ENCODE measurements at regions not wholly inside any gene's neighbourhood (a gene's known extent, or its start where the extent isn't known, plus 50 kb on each side); places are given as distances from the start of the nearest gene placed in this dataset.

DNA sequence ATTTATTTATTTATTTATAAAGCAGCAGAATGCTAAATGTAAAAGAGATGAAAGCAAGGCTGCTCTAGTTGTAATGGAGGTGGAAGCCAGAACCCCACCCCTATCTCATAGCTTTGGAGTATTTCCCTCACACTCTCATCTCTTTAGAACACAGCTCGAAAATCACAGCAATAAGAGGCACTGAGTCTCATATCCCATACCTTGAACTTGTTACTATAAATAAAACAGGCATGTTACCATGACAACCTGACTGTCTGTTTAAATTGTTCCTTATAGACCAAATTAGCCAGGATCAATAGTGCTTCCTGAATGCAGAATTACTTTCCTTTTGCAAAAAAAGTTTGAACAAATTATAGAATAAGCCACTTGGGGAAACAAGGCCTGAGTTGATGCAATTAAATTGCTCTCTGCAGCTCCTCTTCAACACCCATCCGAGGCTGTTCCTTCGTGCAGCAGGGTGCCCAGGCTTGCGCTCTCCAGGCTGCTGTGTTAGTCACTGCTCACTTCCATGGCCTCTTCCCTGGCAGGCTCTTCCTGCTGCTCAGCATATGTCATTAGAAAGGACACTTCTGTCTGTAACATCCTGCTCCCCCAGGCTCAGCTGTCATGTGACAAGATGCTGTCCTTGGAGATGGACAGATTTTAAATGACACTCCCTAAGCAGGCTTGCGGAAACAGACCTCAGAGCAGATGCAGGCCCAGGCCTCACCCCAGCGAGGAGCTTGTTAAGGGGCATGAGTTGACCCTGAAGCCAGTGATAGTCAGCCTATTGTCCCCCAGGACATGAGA, 120.2 kb downstream of the CARTPT start:
- intact Hi-C loops (cut with micrococcal nuclease; ENCODE audit: unreplicated experiment): no loop called here
- no peak overlapping the region for H3K27ac ChIP-seq (ENCODE audit: low read depth, low read length, poor library complexity, severe bottlenecking)

DNA sequence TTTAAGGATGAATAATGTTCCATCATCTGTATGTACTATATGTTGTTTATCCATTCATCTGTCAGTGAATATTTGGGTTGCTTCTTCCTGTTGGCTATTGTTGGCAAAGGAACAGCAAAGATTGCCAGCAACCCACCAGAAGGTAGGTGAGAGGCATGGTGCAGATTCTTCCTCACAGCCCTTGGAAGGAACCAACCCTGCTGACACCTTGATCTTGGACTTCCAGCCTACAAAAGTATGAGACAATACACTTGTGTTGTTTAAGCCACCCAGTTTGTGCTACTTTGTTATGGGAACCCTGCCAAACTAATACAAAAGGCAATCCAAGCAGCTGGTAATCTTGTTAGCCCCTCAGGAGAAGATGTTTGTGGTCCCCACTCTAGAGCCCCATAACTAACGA, 122.0 kb downstream of the CARTPT start:
- H3K27ac ChIP-seq (ENCODE audit: low read depth, low read length, poor library complexity, severe bottlenecking): no peak overlapping the region
- H3K4me1 ChIP-seq (ENCODE audit: insufficient read depth, low read length, poor library complexity, severe bottlenecking): no peaks in the 10 kb centered on the region
- POLR2A ChIA-PET (ENCODE audit: low non-redundant PET): no interaction called here
- H3K4me3 ChIP-seq (ENCODE audit: low read depth, low read length, poor library complexity, severe bottlenecking): no peak overlapping the region
- TF ChIP-seq EZH2 (IDR thresholded peaks at IDR 0.05; ENCODE audit: borderline replicate concordance, low read depth, low read length, poor library complexity, severe bottlenecking): no peak
- TF ChIP-seq, protein P1, sequence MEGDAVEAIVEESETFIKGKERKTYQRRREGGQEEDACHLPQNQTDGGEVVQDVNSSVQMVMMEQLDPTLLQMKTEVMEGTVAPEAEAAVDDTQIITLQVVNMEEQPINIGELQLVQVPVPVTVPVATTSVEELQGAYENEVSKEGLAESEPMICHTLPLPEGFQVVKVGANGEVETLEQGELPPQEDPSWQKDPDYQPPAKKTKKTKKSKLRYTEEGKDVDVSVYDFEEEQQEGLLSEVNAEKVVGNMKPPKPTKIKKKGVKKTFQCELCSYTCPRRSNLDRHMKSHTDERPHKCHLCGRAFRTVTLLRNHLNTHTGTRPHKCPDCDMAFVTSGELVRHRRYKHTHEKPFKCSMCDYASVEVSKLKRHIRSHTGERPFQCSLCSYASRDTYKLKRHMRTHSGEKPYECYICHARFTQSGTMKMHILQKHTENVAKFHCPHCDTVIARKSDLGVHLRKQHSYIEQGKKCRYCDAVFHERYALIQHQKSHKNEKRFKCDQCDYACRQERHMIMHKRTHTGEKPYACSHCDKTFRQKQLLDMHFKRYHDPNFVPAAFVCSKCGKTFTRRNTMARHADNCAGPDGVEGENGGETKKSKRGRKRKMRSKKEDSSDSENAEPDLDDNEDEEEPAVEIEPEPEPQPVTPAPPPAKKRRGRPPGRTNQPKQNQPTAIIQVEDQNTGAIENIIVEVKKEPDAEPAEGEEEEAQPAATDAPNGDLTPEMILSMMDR (conservative IDR thresholded peaks at IDR 0.05; ENCODE audit: low read depth, low read length): no peak
- intact Hi-C loops (cut with micrococcal nuclease; ENCODE audit: unreplicated experiment): no loop called here
- DNase-seq (ENCODE audit: low spot score): no peak
- H3K9me3 ChIP-seq (ENCODE audit: low read depth, low read length, poor library complexity, severe bottlenecking): no peaks in the 10 kb centered on the region
- H3K36me3 ChIP-seq (ENCODE audit: insufficient read depth, low read length, poor library complexity, severe bottlenecking): no peaks in the 10 kb centered on the region
- peaks cover 3% of the 10 kb centered on the region for H3K27me3 ChIP-seq (replicated peaks; ENCODE audit: insufficient read depth, low read depth, low read length, poor library complexity)
- CTCF ChIA-PET: no interaction called here
- BruUV-seq (replicated peaks): no TSS peak

More for the DNA sequence above, 120.2 kb downstream of the CARTPT start:
- Histone ChIP-seq H3K4me3 (ENCODE audit: low read depth, low read length, poor library complexity, severe bottlenecking) (no peak overlapping the region), H3K4me1 (ENCODE audit: insufficient read depth, low read length, poor library complexity, severe bottlenecking) (no peaks in the 10 kb centered on the region), H3K36me3 (ENCODE audit: insufficient read depth, low read length, poor library complexity, severe bottlenecking) (no peaks in the 10 kb centered on the region), H3K27me3 (replicated peaks; ENCODE audit: insufficient read depth, low read depth, low read length, poor library complexity) (peaks cover 3% of the 10 kb centered on the region), H3K9me3 (ENCODE audit: low read depth, low read length, poor library complexity, severe bottlenecking) (no peaks in the 10 kb centered on the region)
- ChIA-PET POLR2A (ENCODE audit: low non-redundant PET) (no interaction called here), CTCF (no interaction called here)
- no TSS peak for BruUV-seq (replicated peaks)
- TF ChIP-seq EZH2 (IDR thresholded peaks at IDR 0.05; ENCODE audit: borderline replicate concordance, low read depth, low read length, poor library complexity, severe bottlenecking): no peak
- TF ChIP-seq, protein P1 (conservative IDR thresholded peaks at IDR 0.05; ENCODE audit: low read depth, low read length): no peak
- DNase-seq (ENCODE audit: low spot score): no peak

DNA sequence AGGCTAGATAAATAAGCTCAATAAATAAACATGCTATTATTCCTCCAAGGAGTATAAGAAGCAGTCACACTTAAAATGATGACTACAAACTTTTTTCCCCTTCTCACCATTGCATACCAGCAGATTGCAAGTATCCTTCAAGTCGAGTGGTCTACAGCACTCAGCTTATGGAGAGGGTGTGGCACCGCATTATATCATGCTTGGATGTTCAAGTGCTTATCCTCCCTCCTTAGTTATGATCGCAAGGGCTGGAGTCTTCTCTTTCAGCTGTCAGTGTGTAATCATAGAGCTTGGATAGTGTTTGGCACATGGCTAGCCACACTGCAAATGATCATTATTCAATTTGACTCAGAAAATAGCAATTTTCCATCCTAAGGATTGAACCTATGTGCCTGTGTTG, 124.0 kb downstream of the CARTPT start:
- H3K4me1 ChIP-seq (ENCODE audit: insufficient read depth, low read length, poor library complexity, severe bottlenecking): no peaks in the 10 kb centered on the region
- H3K27ac ChIP-seq (ENCODE audit: low read depth, low read length, poor library complexity, severe bottlenecking): no peak overlapping the region
- ChIA-PET POLR2A (ENCODE audit: low non-redundant PET) (no interaction called here), CTCF (no interaction called here)
- BruUV-seq (replicated peaks): no TSS peak
- peaks cover 3% of the 10 kb centered on the region for H3K27me3 ChIP-seq (replicated peaks; ENCODE audit: insufficient read depth, low read depth, low read length, poor library complexity)
- H3K4me3 ChIP-seq (ENCODE audit: low read depth, low read length, poor library complexity, severe bottlenecking): no peak overlapping the region
- no peaks in the 10 kb centered on the region for H3K9me3 ChIP-seq (ENCODE audit: low read depth, low read length, poor library complexity, severe bottlenecking)
- DNase-seq (ENCODE audit: low spot score): no peak
- TF ChIP-seq EZH2 (IDR thresholded peaks at IDR 0.05; ENCODE audit: borderline replicate concordance, low read depth, low read length, poor library complexity, severe bottlenecking): no peak
- intact Hi-C loops (cut with micrococcal nuclease; ENCODE audit: unreplicated experiment): no loop called here
- no peaks in the 10 kb centered on the region for H3K36me3 ChIP-seq (ENCODE audit: insufficient read depth, low read length, poor library complexity, severe bottlenecking)

DNA sequence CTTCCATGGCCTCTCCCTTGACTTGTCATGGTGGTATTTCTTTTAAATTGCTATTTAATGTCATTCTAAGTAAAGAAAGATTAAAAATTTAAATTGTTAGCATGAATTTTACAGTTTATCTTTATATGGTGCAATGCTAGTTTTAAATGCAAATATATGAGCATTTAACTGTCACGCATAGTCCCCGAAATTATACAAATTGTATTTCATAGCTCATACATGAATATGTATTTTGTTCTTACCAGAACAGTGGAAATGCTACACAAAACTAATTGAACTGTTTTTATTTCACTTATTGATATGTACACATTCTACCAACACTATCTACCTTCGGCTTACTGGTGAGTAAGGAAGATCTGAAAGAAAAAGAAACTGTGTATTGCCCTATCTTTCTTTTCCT, 125.8 kb downstream of the CARTPT start:
- Histone ChIP-seq H3K27me3 (replicated peaks; ENCODE audit: insufficient read depth, low read depth, low read length, poor library complexity) (peaks cover 3% of the 10 kb centered on the region), H3K4me3 (ENCODE audit: low read depth, low read length, poor library complexity, severe bottlenecking) (no peak overlapping the region), H3K27ac (ENCODE audit: low read depth, low read length, poor library complexity, severe bottlenecking) (no peak overlapping the region), H3K36me3 (ENCODE audit: insufficient read depth, low read length, poor library complexity, severe bottlenecking) (no peaks in the 10 kb centered on the region), H3K9me3 (ENCODE audit: low read depth, low read length, poor library complexity, severe bottlenecking) (no peaks in the 10 kb centered on the region), H3K4me1 (ENCODE audit: insufficient read depth, low read length, poor library complexity, severe bottlenecking) (no peaks in the 10 kb centered on the region)
- no TSS peak for BruUV-seq (replicated peaks)
- intact Hi-C loops (cut with micrococcal nuclease; ENCODE audit: unreplicated experiment): no loop called here
- no peak for TF ChIP-seq EZH2 (IDR thresholded peaks at IDR 0.05; ENCODE audit: borderline replicate concordance, low read depth, low read length, poor library complexity, severe bottlenecking)
- TF ChIP-seq, protein P1 (conservative IDR thresholded peaks at IDR 0.05; ENCODE audit: low read depth, low read length): no peak
- CTCF ChIA-PET: no interaction called here
- no peak for DNase-seq (ENCODE audit: low spot score)
- POLR2A ChIA-PET (ENCODE audit: low non-redundant PET): interaction anchor here (0.5 kb wide), 1 partner anchor 350 kb away, joined by 4 read pairs; no protein-coding TSS in a partner anchor
